Activated naive CD8-positive, alpha-beta T cell treated with anti-CD3 and anti-CD28 coated beads for 36 hours (primary cell): ENCODE measurements at regions not wholly inside any gene's neighbourhood (a gene's known extent, or its start where the extent isn't known, plus 50 kb on each side); places are given as distances from the start of the nearest gene placed in this dataset.

Experiments used
- DNase-seq: peaks from one replicate; pipeline ENCODE4 v3.0.0; 2021
- H3K27ac Mint-ChIP-seq: one replicate; pipeline ENCODE4 v1.8.0; 2022; ENCODE audit warnings: mild to moderate bottlenecking, moderate library complexity, mixed read lengths
- H3K27me3 Mint-ChIP-seq: one replicate; pipeline ENCODE4 v1.8.0; 2022; ENCODE audit warnings: mild to moderate bottlenecking, mixed read lengths
- H3K36me3 Mint-ChIP-seq: one replicate; pipeline ENCODE4 v1.8.0; 2021; ENCODE audit warnings: mild to moderate bottlenecking, mixed read lengths
- H3K4me1 Mint-ChIP-seq: one replicate; pipeline ENCODE4 v1.8.0; 2021; ENCODE audit warnings: mixed read lengths
- H3K4me3 Mint-ChIP-seq: one replicate; pipeline ENCODE4 v1.8.0; 2022; ENCODE audit warnings: mild to moderate bottlenecking, moderate library complexity, mixed read lengths
- H3K9me3 Mint-ChIP-seq: one replicate; pipeline ENCODE4 v1.8.0; 2022; ENCODE audit warnings: mixed read lengths

DNA sequence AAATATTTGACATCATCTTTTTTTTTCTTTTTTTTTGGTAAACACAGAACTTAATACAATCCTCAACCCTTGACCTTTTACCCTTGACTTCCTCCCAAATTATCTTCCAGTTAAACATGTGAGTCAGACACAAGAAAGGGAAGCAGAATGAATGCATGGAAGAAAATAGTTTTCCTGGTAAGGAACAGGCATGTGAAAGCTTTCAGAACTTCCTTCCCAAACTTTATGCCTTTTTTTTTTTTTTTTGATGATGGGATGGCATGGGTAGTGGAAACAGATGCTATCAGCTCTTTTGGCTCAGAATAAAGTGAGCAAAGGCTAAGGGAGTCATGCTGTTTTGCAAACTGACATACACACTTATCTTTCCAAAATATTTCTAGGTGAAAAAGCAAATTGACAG lies 1079.1 kb downstream of the TTLL7 start:
- Mint-ChIP-seq H3K27me3 (peaks cover 4% of the 10 kb centered on the region), H3K4me1 (no peaks in the 10 kb centered on the region), H3K4me3 (no peak overlapping the region), H3K36me3 (no peaks in the 10 kb centered on the region), H3K27ac (no peak overlapping the region), H3K9me3 (no peaks in the 10 kb centered on the region)
- no peak for DNase-seq

DNA sequence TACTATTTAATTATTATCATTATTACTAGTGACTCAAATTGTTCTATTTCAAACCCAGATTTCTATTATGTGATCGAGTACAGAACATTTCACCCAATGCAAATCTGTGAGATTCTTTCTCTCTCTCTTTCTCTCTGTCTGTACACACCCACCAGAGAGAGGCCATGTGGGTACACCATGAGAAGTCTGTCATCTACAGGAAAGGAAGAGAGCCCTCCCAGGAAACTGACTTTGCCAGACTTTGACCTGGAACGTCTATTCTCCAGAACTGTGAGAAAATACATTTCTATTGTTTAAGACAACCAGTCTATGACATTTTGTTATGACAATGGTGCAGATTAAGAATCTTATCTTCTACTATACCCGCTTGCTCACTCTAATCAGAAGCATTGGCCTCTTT lies 1091.6 kb downstream of the TTLL7 start:
- no peaks in the 10 kb centered on the region for H3K4me1 Mint-ChIP-seq
- no peak overlapping the region for H3K4me3 Mint-ChIP-seq
- H3K36me3 Mint-ChIP-seq: no peaks in the 10 kb centered on the region
- no peaks in the 10 kb centered on the region for H3K9me3 Mint-ChIP-seq
- H3K27ac Mint-ChIP-seq: no peak overlapping the region
- H3K27me3 Mint-ChIP-seq: no peaks in the 10 kb centered on the region
- DNase-seq: no peak

DNA sequence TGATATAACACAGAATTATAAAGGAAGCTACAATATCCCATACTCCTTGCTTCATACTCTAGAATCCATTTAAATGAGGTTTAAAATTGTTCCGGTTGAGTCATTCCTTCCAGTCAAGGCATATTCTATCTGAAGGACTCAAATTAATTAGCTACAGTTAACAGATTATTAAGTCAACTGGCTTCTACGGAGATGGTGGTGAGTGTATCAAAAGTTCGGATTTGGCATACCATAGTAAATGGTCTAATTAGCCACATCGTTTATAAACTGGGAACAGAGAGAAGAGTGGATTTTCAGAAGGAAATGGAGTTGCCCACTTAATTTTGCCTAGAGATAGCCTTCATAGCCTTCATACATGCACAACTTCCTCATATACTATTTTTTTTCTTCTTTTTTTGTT lies 1095.3 kb downstream of the TTLL7 start:
- Mint-ChIP-seq H3K4me3 (no peak overlapping the region), H3K36me3 (no peaks in the 10 kb centered on the region), H3K9me3 (no peaks in the 10 kb centered on the region), H3K4me1 (no peaks in the 10 kb centered on the region), H3K27me3 (peaks cover 8% of the 10 kb centered on the region), H3K27ac (no peak overlapping the region)
- DNase-seq: no peak

DNA sequence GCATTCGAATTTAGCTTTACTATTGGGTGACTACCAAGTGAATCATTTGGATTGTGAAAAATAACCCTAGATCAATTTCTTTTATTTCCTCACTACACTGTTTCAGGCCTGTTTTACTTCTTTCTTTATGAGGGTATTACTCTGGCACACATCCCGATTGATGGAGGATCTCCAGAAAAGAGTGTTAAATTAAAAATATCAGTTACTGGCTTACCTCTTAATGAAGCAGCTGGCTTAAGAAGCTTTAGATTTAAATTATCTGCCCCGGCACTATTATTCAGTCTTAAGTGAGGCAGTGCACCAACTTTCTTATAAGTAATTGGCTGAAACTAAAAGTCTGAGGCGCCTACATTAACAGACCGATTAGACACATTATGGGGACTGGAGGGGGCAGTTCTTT lies 1097.4 kb downstream of the TTLL7 start:
- Mint-ChIP-seq H3K27me3 (peaks cover 8% of the 10 kb centered on the region), H3K27ac (no peak overlapping the region), H3K4me3 (no peak overlapping the region), H3K36me3 (no peaks in the 10 kb centered on the region), H3K4me1 (no peaks in the 10 kb centered on the region), H3K9me3 (no peaks in the 10 kb centered on the region)
- DNase-seq: no peak

DNA sequence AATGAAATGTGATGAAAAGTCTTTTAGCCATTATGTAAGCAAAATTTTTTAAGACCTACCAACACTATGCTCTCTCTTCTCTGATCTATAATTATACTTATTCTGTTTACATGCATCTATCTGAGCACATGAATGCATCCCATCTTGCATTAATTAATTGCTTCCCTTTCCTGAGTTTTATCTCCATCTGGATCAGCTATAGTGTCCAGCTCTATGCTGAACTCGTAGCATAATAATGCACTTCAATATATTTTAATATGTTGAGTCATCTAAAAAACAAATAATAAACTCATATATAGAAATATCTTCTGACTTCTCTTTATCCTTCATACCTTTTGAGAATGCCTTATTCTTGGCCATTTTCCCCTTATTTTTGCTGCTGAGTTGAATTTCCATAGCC lies 1097.8 kb downstream of the TTLL7 start:
- Mint-ChIP-seq H3K27ac (no peak overlapping the region), H3K4me3 (no peak overlapping the region), H3K36me3 (no peaks in the 10 kb centered on the region), H3K27me3 (peaks cover 8% of the 10 kb centered on the region), H3K4me1 (no peaks in the 10 kb centered on the region), H3K9me3 (no peaks in the 10 kb centered on the region)
- DNase-seq: no peak

DNA sequence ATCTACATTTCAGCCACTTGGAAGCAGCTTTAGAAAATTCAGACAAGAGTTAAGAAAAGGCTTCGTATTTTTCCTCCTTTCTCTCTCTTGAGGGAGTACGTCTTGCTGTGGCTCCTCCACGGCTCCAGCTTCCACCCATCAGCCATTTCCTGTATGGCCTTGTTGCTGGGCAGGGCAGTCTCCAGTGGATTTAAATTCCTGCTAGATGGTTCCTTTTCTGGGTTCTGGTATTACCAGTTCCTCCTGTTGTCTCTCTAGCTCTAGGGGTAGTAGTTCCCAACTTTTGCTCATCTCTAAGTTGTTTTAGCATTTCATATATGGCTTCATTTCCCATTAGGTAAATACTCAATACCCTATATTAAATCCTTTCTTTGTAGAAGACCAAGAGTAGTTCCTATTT lies 1098.3 kb downstream of the ADGRL2 start:
- Mint-ChIP-seq H3K9me3 (no peaks in the 10 kb centered on the region), H3K36me3 (no peaks in the 10 kb centered on the region), H3K27me3 (peaks cover 8% of the 10 kb centered on the region), H3K27ac (no peak overlapping the region), H3K4me1 (no peaks in the 10 kb centered on the region), H3K4me3 (no peak overlapping the region)
- DNase-seq: no peak

DNA sequence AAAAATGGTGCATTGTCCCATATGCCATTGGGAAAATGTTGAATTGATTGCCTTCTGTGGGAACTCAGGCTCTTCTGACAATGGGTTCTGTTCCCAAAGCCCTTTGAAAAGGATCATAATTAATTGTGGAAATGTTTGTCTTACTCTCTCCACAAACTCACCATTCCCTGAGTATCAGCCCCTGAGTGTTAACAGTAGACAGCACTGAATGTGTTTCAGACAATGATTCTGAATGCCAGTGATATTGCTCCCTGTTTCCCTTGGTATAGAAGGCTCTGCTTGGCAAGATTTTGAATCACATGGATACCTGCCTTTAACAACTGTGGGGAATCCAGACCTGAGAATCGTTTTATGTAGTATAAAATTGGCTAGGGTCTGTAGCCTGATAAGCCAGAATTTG lies 1096.8 kb downstream of the ADGRL2 start:
- Mint-ChIP-seq H3K27me3 (peaks cover 8% of the 10 kb centered on the region), H3K36me3 (no peaks in the 10 kb centered on the region), H3K9me3 (no peaks in the 10 kb centered on the region), H3K27ac (no peak overlapping the region), H3K4me3 (no peak overlapping the region), H3K4me1 (no peaks in the 10 kb centered on the region)
- no peak for DNase-seq

DNA sequence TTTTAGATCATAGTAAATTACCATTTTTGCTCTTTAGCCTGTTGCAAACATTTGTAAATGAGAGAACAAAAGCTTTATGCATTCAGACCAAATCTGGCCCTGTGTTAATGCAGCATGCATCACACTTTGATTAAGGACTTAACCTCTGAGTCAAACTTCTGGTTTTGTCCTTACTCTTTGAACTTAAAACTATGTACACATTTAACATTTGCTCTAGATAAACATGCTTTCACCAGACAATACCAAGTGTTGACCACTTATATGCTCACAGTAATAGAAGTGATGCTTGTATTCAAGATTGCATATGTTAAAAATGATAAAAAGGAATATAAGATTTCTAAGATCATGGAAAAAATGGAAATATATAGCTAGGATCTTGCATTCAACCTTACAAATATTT lies 1095.3 kb downstream of the ADGRL2 start:
- no peaks in the 10 kb centered on the region for H3K36me3 Mint-ChIP-seq
- peaks cover under 1% of the 10 kb centered on the region for H3K27me3 Mint-ChIP-seq
- H3K27ac Mint-ChIP-seq: no peak overlapping the region
- DNase-seq: no peak
- no peaks in the 10 kb centered on the region for H3K4me1 Mint-ChIP-seq
- no peak overlapping the region for H3K4me3 Mint-ChIP-seq
- H3K9me3 Mint-ChIP-seq: no peaks in the 10 kb centered on the region

DNA sequence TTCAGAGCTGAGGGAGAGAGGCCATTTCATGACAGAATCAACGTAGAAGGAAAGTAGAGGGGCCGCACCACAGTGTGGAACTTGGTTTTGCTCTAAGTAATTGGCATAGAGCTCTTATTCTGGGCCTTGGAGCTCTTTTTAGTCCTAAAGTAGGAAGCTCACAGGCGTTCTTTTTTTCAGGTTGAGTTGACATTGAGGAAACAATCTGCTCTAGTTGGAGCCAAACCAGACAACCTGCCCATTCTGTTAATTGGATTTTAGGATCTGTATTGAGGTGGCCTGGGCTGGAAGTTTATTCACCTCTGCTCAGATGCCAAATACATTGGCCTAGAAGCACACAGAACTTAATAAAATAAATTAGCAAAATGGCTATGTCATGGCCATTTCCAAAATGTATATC lies 1093.9 kb downstream of the ADGRL2 start:
- no peak overlapping the region for H3K27ac Mint-ChIP-seq
- H3K4me1 Mint-ChIP-seq: no peaks in the 10 kb centered on the region
- no peaks in the 10 kb centered on the region for H3K27me3 Mint-ChIP-seq
- H3K9me3 Mint-ChIP-seq: no peaks in the 10 kb centered on the region
- no peak overlapping the region for H3K4me3 Mint-ChIP-seq
- H3K36me3 Mint-ChIP-seq: no peaks in the 10 kb centered on the region
- no peak for DNase-seq

DNA sequence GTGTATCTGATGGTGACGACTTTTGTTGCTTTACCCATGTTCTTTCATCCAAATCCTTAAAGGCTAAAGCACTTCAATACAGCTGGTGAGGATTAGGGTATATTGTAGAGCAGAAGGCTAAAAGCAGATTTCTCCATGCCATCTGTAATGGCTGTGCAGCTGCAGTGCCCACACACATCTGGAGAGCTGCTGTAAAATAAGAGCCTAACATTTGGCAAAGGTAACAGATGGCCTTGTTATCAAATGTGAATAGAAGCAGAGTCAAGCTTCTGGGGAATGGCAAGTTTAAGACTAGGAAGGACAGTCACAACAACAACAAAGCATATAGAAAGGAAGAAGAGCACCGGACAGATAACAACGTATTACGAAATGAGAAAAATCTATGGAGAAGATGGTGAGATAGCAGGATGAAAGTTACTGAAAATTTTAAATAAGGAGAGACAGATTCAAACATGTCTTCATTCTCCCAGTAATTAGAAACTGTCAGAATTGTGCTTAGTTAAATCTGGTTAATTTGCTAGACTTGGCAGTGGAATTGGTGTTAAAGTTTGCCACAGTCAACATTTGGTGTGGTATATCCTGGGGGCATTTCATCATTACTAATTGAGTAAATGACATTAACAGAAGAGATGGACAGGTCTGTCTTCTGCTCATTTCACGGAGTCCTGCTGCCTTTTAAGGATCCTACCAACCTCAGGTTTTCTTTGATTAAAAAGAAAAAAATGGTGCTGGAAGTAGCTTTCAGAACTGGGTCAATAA lies 1093.2 kb downstream of the ADGRL2 start:
- no peaks in the 10 kb centered on the region for H3K27me3 Mint-ChIP-seq
- DNase-seq: no peak
- no peaks in the 10 kb centered on the region for H3K4me1 Mint-ChIP-seq
- no peak overlapping the region for H3K4me3 Mint-ChIP-seq
- H3K27ac Mint-ChIP-seq: no peak overlapping the region
- no peaks in the 10 kb centered on the region for H3K9me3 Mint-ChIP-seq
- H3K36me3 Mint-ChIP-seq: no peaks in the 10 kb centered on the region

DNA sequence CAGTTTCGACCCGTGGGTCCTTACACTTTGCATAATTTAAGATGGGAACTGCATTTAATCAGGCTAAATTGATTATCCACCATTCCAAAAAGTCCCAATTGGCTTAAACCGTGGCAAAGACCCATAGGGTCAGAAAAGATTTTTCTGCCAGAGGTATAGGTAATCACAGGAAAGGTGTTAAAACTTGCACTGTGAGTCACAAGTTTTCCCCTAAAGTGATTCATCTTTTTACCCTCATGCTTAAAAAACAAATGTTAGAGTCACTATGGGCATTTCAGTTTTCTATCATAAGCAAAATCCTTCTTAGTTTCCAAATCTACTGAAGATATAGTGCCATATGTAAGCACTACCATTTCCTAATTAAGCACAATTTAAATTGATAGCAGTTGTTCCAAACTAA lies 1079.8 kb downstream of the ADGRL2 start:
- H3K27ac Mint-ChIP-seq: no peak overlapping the region
- H3K4me3 Mint-ChIP-seq: no peak overlapping the region
- H3K36me3 Mint-ChIP-seq: no peaks in the 10 kb centered on the region
- DNase-seq: no peak
- no peaks in the 10 kb centered on the region for H3K4me1 Mint-ChIP-seq
- no peaks in the 10 kb centered on the region for H3K9me3 Mint-ChIP-seq
- H3K27me3 Mint-ChIP-seq: no peaks in the 10 kb centered on the region

DNA sequence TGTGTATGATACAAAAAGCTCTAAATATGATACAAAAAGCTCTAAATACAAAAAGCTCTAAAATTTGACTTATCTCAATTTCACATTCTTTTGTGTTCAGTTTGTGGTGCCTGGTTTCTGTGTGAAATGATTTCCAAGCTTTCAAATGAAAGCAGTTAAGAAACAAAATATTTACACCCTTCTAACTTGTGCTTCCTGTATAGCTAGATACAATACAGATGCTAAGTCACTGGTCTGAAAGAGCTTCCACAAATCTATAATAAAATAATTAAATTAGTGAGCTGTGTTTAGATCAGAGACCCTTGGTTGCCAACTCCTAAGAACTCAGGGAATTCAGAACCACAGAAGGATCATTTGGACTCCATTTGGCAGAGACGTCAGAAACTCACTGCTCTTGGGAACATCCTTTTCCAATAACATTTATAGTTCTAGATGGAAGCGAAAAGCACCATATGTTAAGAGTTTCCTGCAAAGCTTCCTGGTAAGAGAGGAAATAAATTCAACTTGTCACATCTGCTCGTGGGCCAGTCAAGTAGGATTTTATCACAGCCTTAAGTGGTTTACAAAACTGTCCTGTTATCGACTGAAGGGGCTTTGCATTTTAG lies 1079.1 kb downstream of the ADGRL2 start:
- Mint-ChIP-seq H3K4me1 (no peaks in the 10 kb centered on the region), H3K4me3 (no peak overlapping the region), H3K9me3 (peaks cover under 1% of the 10 kb centered on the region), H3K27me3 (no peaks in the 10 kb centered on the region), H3K36me3 (no peaks in the 10 kb centered on the region), H3K27ac (no peak overlapping the region)
- DNase-seq: no peak

DNA sequence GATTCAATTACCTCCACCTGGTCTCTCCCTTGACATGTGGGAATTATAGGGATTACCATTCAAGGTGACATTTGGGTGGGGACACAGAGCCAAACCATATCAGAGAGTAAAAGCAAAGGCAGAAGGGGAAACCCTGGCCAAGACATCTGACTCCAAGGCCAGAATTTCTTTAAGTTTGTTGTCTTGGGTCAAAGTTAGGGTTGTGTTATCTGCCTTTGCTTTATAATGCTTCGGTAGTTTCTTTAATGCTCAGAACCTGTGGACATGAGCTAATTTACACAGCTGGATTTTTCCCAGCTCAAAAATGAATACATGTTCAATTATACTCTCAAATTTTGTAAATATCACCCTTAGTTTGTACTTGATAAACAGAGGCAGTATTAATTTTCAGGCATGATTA lies 1074.4 kb downstream of the ADGRL2 start:
- H3K4me3 Mint-ChIP-seq: no peak overlapping the region
- no peaks in the 10 kb centered on the region for H3K27me3 Mint-ChIP-seq
- DNase-seq: no peak
- no peaks in the 10 kb centered on the region for H3K36me3 Mint-ChIP-seq
- no peaks in the 10 kb centered on the region for H3K4me1 Mint-ChIP-seq
- peaks cover 1% of the 10 kb centered on the region for H3K9me3 Mint-ChIP-seq
- no peak overlapping the region for H3K27ac Mint-ChIP-seq

DNA sequence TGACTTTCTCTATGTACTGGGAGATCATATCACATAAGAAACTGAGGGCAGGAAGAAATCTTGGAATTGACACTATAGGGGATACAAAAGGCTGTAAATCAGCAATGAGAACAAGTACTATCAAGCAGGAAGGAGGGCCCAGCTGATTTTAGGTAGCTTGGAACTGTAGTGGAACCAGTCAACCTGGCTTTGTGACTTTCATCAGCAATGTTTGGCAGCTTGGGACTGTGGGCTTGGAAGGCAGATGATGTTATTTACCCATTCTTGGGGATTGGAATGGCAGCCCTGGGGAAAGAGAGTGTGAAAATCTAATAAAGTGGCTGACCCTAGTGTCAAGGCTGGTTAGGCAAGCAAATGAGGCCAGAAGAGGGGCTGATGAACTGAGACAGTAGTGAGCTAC lies 1073.3 kb downstream of the ADGRL2 start:
- no peak overlapping the region for H3K27ac Mint-ChIP-seq
- no peaks in the 10 kb centered on the region for H3K36me3 Mint-ChIP-seq
- H3K27me3 Mint-ChIP-seq: no peaks in the 10 kb centered on the region
- no peak overlapping the region for H3K4me3 Mint-ChIP-seq
- no peaks in the 10 kb centered on the region for H3K4me1 Mint-ChIP-seq
- no peak for DNase-seq
- peaks cover 1% of the 10 kb centered on the region for H3K9me3 Mint-ChIP-seq

DNA sequence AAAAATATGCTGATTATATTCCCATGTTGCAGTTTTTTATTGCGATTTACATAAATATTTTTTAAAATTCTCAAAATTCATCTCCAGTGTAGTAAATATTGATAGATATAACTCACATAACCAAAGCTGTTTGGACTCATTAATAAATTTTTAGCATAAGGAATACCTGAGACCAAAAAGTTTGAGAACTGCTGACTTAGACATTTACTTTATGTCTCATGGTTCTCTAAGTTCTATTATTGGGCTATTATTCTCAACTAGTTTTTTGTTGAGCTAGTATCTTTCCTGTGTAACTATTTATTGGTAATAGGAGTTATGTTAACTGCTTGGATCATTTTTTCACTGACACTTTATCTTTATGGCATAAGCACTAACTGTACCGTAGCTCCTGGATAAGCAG lies 1069.6 kb downstream of the ADGRL2 start:
- no peak for DNase-seq
- Mint-ChIP-seq H3K9me3 (peaks cover 1% of the 10 kb centered on the region), H3K4me1 (no peaks in the 10 kb centered on the region), H3K4me3 (no peak overlapping the region), H3K27me3 (no peaks in the 10 kb centered on the region), H3K36me3 (no peaks in the 10 kb centered on the region), H3K27ac (no peak overlapping the region)

DNA sequence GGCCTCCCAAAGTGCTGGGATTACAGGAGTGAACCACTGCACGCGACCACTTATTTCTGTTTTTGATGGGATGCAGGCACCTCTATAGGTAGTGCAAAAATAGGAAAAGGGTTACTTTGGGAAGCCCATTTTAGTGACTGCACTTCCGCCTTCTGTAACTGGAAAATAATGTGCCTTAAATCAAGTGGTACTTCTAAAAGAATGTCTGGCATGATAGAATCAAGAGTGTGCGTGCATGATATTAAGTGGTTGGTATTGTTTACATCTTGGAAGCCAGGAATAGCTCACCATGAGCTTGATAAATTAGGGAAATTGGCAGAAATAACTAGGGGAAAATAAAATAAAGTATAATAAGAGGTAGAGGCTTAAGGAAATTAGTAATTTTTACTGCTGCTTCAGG lies 1067.0 kb downstream of the ADGRL2 start:
- no peaks in the 10 kb centered on the region for H3K27me3 Mint-ChIP-seq
- H3K4me3 Mint-ChIP-seq: no peak overlapping the region
- H3K9me3 Mint-ChIP-seq: no peaks in the 10 kb centered on the region
- no peak overlapping the region for H3K27ac Mint-ChIP-seq
- H3K36me3 Mint-ChIP-seq: no peaks in the 10 kb centered on the region
- H3K4me1 Mint-ChIP-seq: no peaks in the 10 kb centered on the region
- no peak for DNase-seq
